ENCODE measurements at regions not wholly inside any gene's neighbourhood (a gene's known extent, or its start where the extent isn't known, plus 50 kb on each side); places are given as distances from the start of the nearest gene placed in this dataset.

GRCh38 chr18:1526991-1527390, 622.3 kb downstream of the ADCYAP1 start:
- H3K4me2 ChIP-seq (ENCODE audit: unreplicated experiment): no peak overlapping the region
- H3K36me3 ChIP-seq (ENCODE audit: low read depth): no peaks in the 10 kb centered on the region; the same call in 1 of the 2 replicates
- no peaks in the 10 kb centered on the region for H3K4me1 ChIP-seq (ENCODE audit: insufficient read depth)
- in situ Hi-C loops (cut with MboI): no loop called here
- no peaks in the 10 kb centered on the region for H3K79me2 ChIP-seq (ENCODE audit: insufficient read depth)
- H3K27me3 ChIP-seq (replicated peaks; ENCODE audit: insufficient read depth): no peaks in the 10 kb centered on the region
- no peak overlapping the region for H3K27ac ChIP-seq
- no peak for DNase-seq
- H3F3A ChIP-seq (ENCODE audit: insufficient read depth): no peaks in the 10 kb centered on the region
- TF ChIP-seq EZH2phosphoT487 (IDR thresholded peaks at IDR 0.05; ENCODE audit: insufficient read depth, low read depth): no peak
- no peak for TF ChIP-seq EZH2 (IDR thresholded peaks at IDR 0.05; ENCODE audit: insufficient read depth, poor library complexity, severe bottlenecking)
- no peak overlapping the region for H2AFZ ChIP-seq
- H4K20me1 ChIP-seq (ENCODE audit: insufficient read depth): no peaks in the 10 kb centered on the region
- WGBS, 2 experiments (ENCODE audit: low coverage in 1 of 2, low lambda C conversion rate in 2 of 2, missing lambda C conversion rate in 2 of 2): 0 to 4% methylated on average over 1 of the region's 1 CpG
- no peak overlapping the region for H3K9ac ChIP-seq
- H3K9me3 ChIP-seq (ENCODE audit: low read depth): no peaks in the 10 kb centered on the region
- no peaks in the 10 kb centered on the region for H3K9me2 ChIP-seq (ENCODE audit: insufficient read depth)
- no peak overlapping the region for H3K4me3 ChIP-seq

GRCh38 chr18:1527805-1528204, 623.1 kb downstream of the ADCYAP1 start:
- WGBS, 2 experiments (ENCODE audit: low coverage in 1 of 2, low lambda C conversion rate in 2 of 2, missing lambda C conversion rate in 2 of 2): 4 to 13% methylated on average over 3 of the region's 3 CpGs
- no peak for DNase-seq
- Histone ChIP-seq H3K27me3 (replicated peaks; ENCODE audit: insufficient read depth) (no peaks in the 10 kb centered on the region), H3K4me1 (ENCODE audit: insufficient read depth) (no peaks in the 10 kb centered on the region), H3K9me3 (ENCODE audit: low read depth) (no peaks in the 10 kb centered on the region), H3K9ac (no peak overlapping the region), H3K79me2 (ENCODE audit: insufficient read depth) (no peaks in the 10 kb centered on the region), H2AFZ (no peak overlapping the region), H4K20me1 (ENCODE audit: insufficient read depth) (no peaks in the 10 kb centered on the region), H3F3A (ENCODE audit: insufficient read depth) (no peaks in the 10 kb centered on the region), H3K4me2 (ENCODE audit: unreplicated experiment) (no peak overlapping the region), H3K4me3 (no peak overlapping the region), H3K36me3 (ENCODE audit: low read depth) (no peaks in the 10 kb centered on the region; the same call in 1 of the 2 replicates), H3K9me2 (ENCODE audit: insufficient read depth) (no peaks in the 10 kb centered on the region), H3K27ac (no peak overlapping the region)
- no peak for TF ChIP-seq EZH2 (IDR thresholded peaks at IDR 0.05; ENCODE audit: insufficient read depth, poor library complexity, severe bottlenecking)
- TF ChIP-seq EZH2phosphoT487 (IDR thresholded peaks at IDR 0.05; ENCODE audit: insufficient read depth, low read depth): no peak
- in situ Hi-C loops (cut with MboI): no loop called here

- no peaks in the 10 kb centered on the region; the same call in 1 of the 2 replicates for H3K36me3 ChIP-seq (ENCODE audit: low read depth)
- in situ Hi-C loops (cut with MboI): no loop called here
- H3K9ac ChIP-seq: no peak overlapping the region
- no peaks in the 10 kb centered on the region for H3K9me2 ChIP-seq (ENCODE audit: insufficient read depth)
- TF ChIP-seq EZH2phosphoT487 (IDR thresholded peaks at IDR 0.05; ENCODE audit: insufficient read depth, low read depth): no peak
- no peak for TF ChIP-seq EZH2 (IDR thresholded peaks at IDR 0.05; ENCODE audit: insufficient read depth, poor library complexity, severe bottlenecking)
- no peak overlapping the region for H3K4me2 ChIP-seq (ENCODE audit: unreplicated experiment)
- no peaks in the 10 kb centered on the region for H3F3A ChIP-seq (ENCODE audit: insufficient read depth)
- no peak overlapping the region for H3K4me3 ChIP-seq
- no peak overlapping the region for H3K27ac ChIP-seq
- no peaks in the 10 kb centered on the region for H4K20me1 ChIP-seq (ENCODE audit: insufficient read depth)
- H2AFZ ChIP-seq: no peak overlapping the region
- H3K9me3 ChIP-seq (ENCODE audit: low read depth): no peaks in the 10 kb centered on the region
- no peaks in the 10 kb centered on the region for H3K27me3 ChIP-seq (replicated peaks; ENCODE audit: insufficient read depth)
- no peaks in the 10 kb centered on the region for H3K79me2 ChIP-seq (ENCODE audit: insufficient read depth)
- DNase-seq: no peak
- WGBS, 2 experiments (ENCODE audit: low coverage in 1 of 2, low lambda C conversion rate in 2 of 2, missing lambda C conversion rate in 2 of 2): 6 to 8% methylated on average over 1 of the region's 1 CpG
- H3K4me1 ChIP-seq (ENCODE audit: insufficient read depth): no peaks in the 10 kb centered on the region
These were observed 623.8 kb downstream of the ADCYAP1 start for GRCh38 chr18:1528447-1528846.

- Histone ChIP-seq H3K36me3 (ENCODE audit: low read depth) (no peaks in the 10 kb centered on the region; the same call in 1 of the 2 replicates), H3K9me3 (ENCODE audit: low read depth) (no peaks in the 10 kb centered on the region), H3K4me1 (ENCODE audit: insufficient read depth) (no peaks in the 10 kb centered on the region), H3K27me3 (replicated peaks; ENCODE audit: insufficient read depth) (no peaks in the 10 kb centered on the region), H3K4me2 (ENCODE audit: unreplicated experiment) (no peak overlapping the region), H4K20me1 (ENCODE audit: insufficient read depth) (no peaks in the 10 kb centered on the region), H3F3A (ENCODE audit: insufficient read depth) (no peaks in the 10 kb centered on the region), H3K27ac (no peak overlapping the region), H2AFZ (no peak overlapping the region), H3K79me2 (ENCODE audit: insufficient read depth) (no peaks in the 10 kb centered on the region), H3K9ac (no peak overlapping the region), H3K9me2 (ENCODE audit: insufficient read depth) (no peaks in the 10 kb centered on the region), H3K4me3 (no peak overlapping the region)
- WGBS, 2 experiments (ENCODE audit: low coverage in 1 of 2, low lambda C conversion rate in 2 of 2, missing lambda C conversion rate in 2 of 2): 17 to 33% methylated on average over 2 of the region's 2 CpGs
- TF ChIP-seq EZH2phosphoT487 (IDR thresholded peaks at IDR 0.05; ENCODE audit: insufficient read depth, low read depth) (no peak), EZH2 (IDR thresholded peaks at IDR 0.05; ENCODE audit: insufficient read depth, poor library complexity, severe bottlenecking) (no peak)
- in situ Hi-C loops (cut with MboI): no loop called here
- DNase-seq: no peak
These were observed 624.4 kb downstream of the ADCYAP1 start for GRCh38 chr18:1528964-1529509.

- H2AFZ ChIP-seq: no peak overlapping the region
- no peaks in the 10 kb centered on the region for H3K79me2 ChIP-seq (ENCODE audit: insufficient read depth)
- no peak overlapping the region for H3K4me3 ChIP-seq
- no peak overlapping the region for H3K9ac ChIP-seq
- no peaks in the 10 kb centered on the region for H3F3A ChIP-seq (ENCODE audit: insufficient read depth)
- no peaks in the 10 kb centered on the region for H3K27me3 ChIP-seq (replicated peaks; ENCODE audit: insufficient read depth)
- TF ChIP-seq EZH2 (IDR thresholded peaks at IDR 0.05; ENCODE audit: insufficient read depth, poor library complexity, severe bottlenecking): no peak
- H3K4me2 ChIP-seq (ENCODE audit: unreplicated experiment): no peak overlapping the region
- no peaks in the 10 kb centered on the region for H4K20me1 ChIP-seq (ENCODE audit: insufficient read depth)
- no peak for DNase-seq
- no peak overlapping the region for H3K27ac ChIP-seq
- no peaks in the 10 kb centered on the region; the same call in 1 of the 2 replicates for H3K36me3 ChIP-seq (ENCODE audit: low read depth)
- no peaks in the 10 kb centered on the region for H3K9me3 ChIP-seq (ENCODE audit: low read depth)
- H3K4me1 ChIP-seq (ENCODE audit: insufficient read depth): no peaks in the 10 kb centered on the region
- H3K9me2 ChIP-seq (ENCODE audit: insufficient read depth): no peaks in the 10 kb centered on the region
- in situ Hi-C loops (cut with MboI): no loop called here
These were observed 626.0 kb downstream of the ADCYAP1 start for GRCh38 chr18:1530650-1531049.
